ENCODE measurements at regions not wholly inside any gene's neighbourhood (a gene's known extent, or its start where the extent isn't known, plus 50 kb on each side); places are given as distances from the start of the nearest gene placed in this dataset.

DNA sequence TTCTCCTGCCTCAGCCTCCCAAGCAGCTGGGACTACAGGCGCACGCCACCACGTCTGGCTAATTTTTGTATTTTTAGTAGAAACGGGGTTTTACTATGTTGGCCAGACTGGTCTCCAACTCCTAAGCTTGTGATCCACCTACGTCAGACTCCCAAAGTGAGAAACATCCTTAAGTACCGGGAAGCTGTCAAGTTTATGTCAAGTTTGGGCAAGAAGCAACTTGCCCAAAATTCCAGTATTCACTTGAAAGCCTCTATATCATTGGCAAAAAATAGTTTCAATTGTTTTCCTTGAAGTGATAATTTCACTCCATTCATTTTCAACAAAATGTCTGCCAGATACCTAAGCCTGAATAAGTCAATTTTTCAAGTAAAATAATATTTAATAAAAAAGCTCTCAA is 370.0 kb downstream of the FBXO8 start:
- Histone ChIP-seq H3K4me1 (ENCODE audit: insufficient read depth, low read length) (no peaks in the 10 kb centered on the region), H3K4me2 (ENCODE audit: low read length) (no peak overlapping the region), H3K79me2 (ENCODE audit: low read length) (no peaks in the 10 kb centered on the region), H3K27me3 (ENCODE audit: low read length) (peaks cover 43% of the 10 kb centered on the region; the same call in 1 of the 2 replicates), H3K4me3 (ENCODE audit: low read length) (no peak overlapping the region), H3K9me3 (ENCODE audit: low read length) (no peaks in the 10 kb centered on the region), H2AFZ (ENCODE audit: low read length) (no peak overlapping the region), H3K9me2 (replicated peaks; ENCODE audit: low read length) (no peaks in the 10 kb centered on the region), H3K36me3 (ENCODE audit: low read depth, low read length) (no peaks in the 10 kb centered on the region), H3K27ac (ENCODE audit: low read length) (no peak overlapping the region), H4K20me1 (ENCODE audit: low read length) (no peaks in the 10 kb centered on the region), H3F3A (ENCODE audit: low read length, unreplicated experiment) (no peaks in the 10 kb centered on the region), H3K9ac (ENCODE audit: low read length) (no peak overlapping the region)
- ChIA-PET CTCF (no interaction called here), POLR2A (ENCODE audit: unreplicated experiment) (no interaction called here)
- no TSS peak for BruUV-seq (replicated peaks)
- ATAC-seq, result no peak
- no peak for TF ChIP-seq EZH2phosphoT487 (IDR thresholded peaks at IDR 0.05; ENCODE audit: borderline replicate concordance, low read length)
- intact Hi-C loops (cut with micrococcal nuclease), result no loop called here
- DNase-seq, result no peak

DNA sequence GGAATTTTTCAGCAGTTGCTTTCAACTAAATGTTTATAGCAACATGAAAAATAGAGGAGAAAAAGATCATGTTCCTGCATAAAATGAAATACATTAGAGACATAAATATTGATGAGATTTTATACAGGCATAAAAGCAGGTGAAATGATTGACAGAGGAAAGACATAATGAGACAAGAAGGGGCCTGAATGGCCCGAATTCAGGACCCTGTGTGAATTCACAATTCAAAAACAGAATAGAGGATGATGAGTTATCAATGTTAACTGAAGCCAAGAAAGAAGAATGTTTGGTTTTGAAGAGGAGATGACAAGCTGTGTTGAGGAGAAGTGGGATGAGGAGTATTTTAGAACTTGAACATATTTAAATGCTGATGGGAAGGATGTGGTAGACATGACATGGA is 371.1 kb downstream of the FBXO8 start:
- H2AFZ ChIP-seq (ENCODE audit: low read length), result no peak overlapping the region
- H3K4me2 ChIP-seq (ENCODE audit: low read length), result no peak overlapping the region
- no peaks in the 10 kb centered on the region for H3K4me1 ChIP-seq (ENCODE audit: insufficient read depth, low read length)
- H3K9ac ChIP-seq (ENCODE audit: low read length), result no peak overlapping the region
- H3K36me3 ChIP-seq (ENCODE audit: low read depth, low read length), result no peaks in the 10 kb centered on the region
- intact Hi-C loops (cut with micrococcal nuclease), result no loop called here
- H3K9me3 ChIP-seq (ENCODE audit: low read length), result no peaks in the 10 kb centered on the region
- no TSS peak for BruUV-seq (replicated peaks)
- DNase-seq (no peak), ATAC-seq (no peak)
- no peak for TF ChIP-seq EZH2 (IDR thresholded peaks at IDR 0.05; ENCODE audit: low read length, unreplicated experiment)
- TF ChIP-seq EZH2phosphoT487 (IDR thresholded peaks at IDR 0.05; ENCODE audit: borderline replicate concordance, low read length), result no peak
- TF ChIP-seq, protein P1, sequence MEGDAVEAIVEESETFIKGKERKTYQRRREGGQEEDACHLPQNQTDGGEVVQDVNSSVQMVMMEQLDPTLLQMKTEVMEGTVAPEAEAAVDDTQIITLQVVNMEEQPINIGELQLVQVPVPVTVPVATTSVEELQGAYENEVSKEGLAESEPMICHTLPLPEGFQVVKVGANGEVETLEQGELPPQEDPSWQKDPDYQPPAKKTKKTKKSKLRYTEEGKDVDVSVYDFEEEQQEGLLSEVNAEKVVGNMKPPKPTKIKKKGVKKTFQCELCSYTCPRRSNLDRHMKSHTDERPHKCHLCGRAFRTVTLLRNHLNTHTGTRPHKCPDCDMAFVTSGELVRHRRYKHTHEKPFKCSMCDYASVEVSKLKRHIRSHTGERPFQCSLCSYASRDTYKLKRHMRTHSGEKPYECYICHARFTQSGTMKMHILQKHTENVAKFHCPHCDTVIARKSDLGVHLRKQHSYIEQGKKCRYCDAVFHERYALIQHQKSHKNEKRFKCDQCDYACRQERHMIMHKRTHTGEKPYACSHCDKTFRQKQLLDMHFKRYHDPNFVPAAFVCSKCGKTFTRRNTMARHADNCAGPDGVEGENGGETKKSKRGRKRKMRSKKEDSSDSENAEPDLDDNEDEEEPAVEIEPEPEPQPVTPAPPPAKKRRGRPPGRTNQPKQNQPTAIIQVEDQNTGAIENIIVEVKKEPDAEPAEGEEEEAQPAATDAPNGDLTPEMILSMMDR (conservative IDR thresholded peaks at IDR 0.05; ENCODE audit: low read depth, low read length), result no peak
- no peak overlapping the region for H3K4me3 ChIP-seq (ENCODE audit: low read length)
- H3F3A ChIP-seq (ENCODE audit: low read length, unreplicated experiment), result no peaks in the 10 kb centered on the region
- H3K9me2 ChIP-seq (replicated peaks; ENCODE audit: low read length), result no peaks in the 10 kb centered on the region
- H4K20me1 ChIP-seq (ENCODE audit: low read length), result no peaks in the 10 kb centered on the region
- H3K27ac ChIP-seq (ENCODE audit: low read length), result no peak overlapping the region
- no peaks in the 10 kb centered on the region for H3K79me2 ChIP-seq (ENCODE audit: low read length)
- H3K27me3 ChIP-seq (ENCODE audit: low read length), result peaks cover 50% of the 10 kb centered on the region
- ChIA-PET POLR2A (ENCODE audit: unreplicated experiment) (no interaction called here), CTCF (no interaction called here)

DNA sequence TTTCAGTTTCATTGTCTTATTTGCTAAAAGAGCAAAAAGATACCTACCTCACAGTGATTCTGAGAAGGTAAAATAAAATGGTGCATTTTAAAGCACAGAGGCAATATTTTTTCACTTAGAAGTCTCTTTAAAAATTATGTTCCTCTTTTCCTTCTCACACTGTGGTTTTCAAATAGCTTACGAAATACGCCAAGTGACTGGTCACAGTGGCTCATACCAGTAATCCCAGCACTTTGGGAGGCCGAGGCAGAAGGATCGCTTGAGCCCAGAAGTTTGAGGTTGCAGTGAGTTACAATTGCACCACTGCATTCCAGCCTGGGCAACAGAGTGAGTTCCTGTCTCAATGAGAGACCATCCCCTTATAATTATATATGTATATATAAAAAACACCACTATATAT is 372.6 kb downstream of the FBXO8 start:
- H3K79me2 ChIP-seq (ENCODE audit: low read length), result no peaks in the 10 kb centered on the region
- no peak overlapping the region for H2AFZ ChIP-seq (ENCODE audit: low read length)
- H4K20me1 ChIP-seq (ENCODE audit: low read length), result no peaks in the 10 kb centered on the region
- H3K27me3 ChIP-seq (ENCODE audit: low read length), result peaks cover 46% of the 10 kb centered on the region
- ChIA-PET POLR2A (ENCODE audit: unreplicated experiment) (no interaction called here), CTCF (no interaction called here)
- no peak overlapping the region for H3K4me3 ChIP-seq (ENCODE audit: low read length)
- no peak overlapping the region for H3K27ac ChIP-seq (ENCODE audit: low read length)
- TF ChIP-seq, protein P1 (conservative IDR thresholded peaks at IDR 0.05; ENCODE audit: low read depth, low read length), result no peak
- no peak for TF ChIP-seq EZH2 (IDR thresholded peaks at IDR 0.05; ENCODE audit: low read length, unreplicated experiment)
- TF ChIP-seq EZH2phosphoT487 (IDR thresholded peaks at IDR 0.05; ENCODE audit: borderline replicate concordance, low read length), result no peak
- no peak overlapping the region for H3K9ac ChIP-seq (ENCODE audit: low read length)
- H3K9me2 ChIP-seq (replicated peaks; ENCODE audit: low read length), result no peaks in the 10 kb centered on the region
- H3F3A ChIP-seq (ENCODE audit: low read length, unreplicated experiment), result no peaks in the 10 kb centered on the region
- no peak for ATAC-seq
- DNase-seq, result no peak
- no peaks in the 10 kb centered on the region for H3K4me1 ChIP-seq (ENCODE audit: insufficient read depth, low read length)
- BruUV-seq (replicated peaks), result no TSS peak
- no peaks in the 10 kb centered on the region for H3K9me3 ChIP-seq (ENCODE audit: low read length)
- H3K4me2 ChIP-seq (ENCODE audit: low read length), result no peak overlapping the region
- H3K36me3 ChIP-seq (ENCODE audit: low read depth, low read length), result no peaks in the 10 kb centered on the region
- intact Hi-C loops (cut with micrococcal nuclease), result no loop called here

All from PC-3 (cell line).